ENCODE measurements at regions not wholly inside any gene's neighbourhood (a gene's known extent, or its start where the extent isn't known, plus 50 kb on each side); places are given as distances from the start of the nearest gene placed in this dataset.

- Histone ChIP-seq H3F3A (replicated peaks; ENCODE audit: low read depth) (no peaks in the 10 kb centered on the region), H2AFZ (no peak overlapping the region), H3K79me2 (replicated peaks; ENCODE audit: insufficient read depth) (no peaks in the 10 kb centered on the region), H3K27me3 (ENCODE audit: insufficient read depth) (no peaks in the 10 kb centered on the region), H3K27ac (ENCODE audit: low read depth) (no peak overlapping the region), H3K4me1 (ENCODE audit: insufficient read depth) (no peaks in the 10 kb centered on the region), H4K20me1 (replicated peaks; ENCODE audit: insufficient read depth) (no peaks in the 10 kb centered on the region), H3K4me2 (no peak overlapping the region), H3K4me3 (no peak overlapping the region), H3K9me2 (ENCODE audit: insufficient read depth) (no peaks in the 10 kb centered on the region), H3K36me3 (ENCODE audit: insufficient read depth) (no peaks in the 10 kb centered on the region)
- no peak for DNase-seq (ENCODE audit: low spot score)
- H3K27ac Mint-ChIP-seq, result no peak overlapping the region
- H3K4me3 Mint-ChIP-seq, result no peak overlapping the region
- H3K9me3 Mint-ChIP-seq, result no peaks in the 10 kb centered on the region
- TF ChIP-seq JUNB (IDR thresholded peaks at IDR 0.05; ENCODE audit: unreplicated experiment), result no peak
- TF ChIP-seq ZNF462 (CRISPR knock-in tag; IDR thresholded peaks at IDR 0.05), result no peak
- TF ChIP-seq REST (IDR thresholded peaks at IDR 0.05; ENCODE audit: unreplicated experiment), result no peak
- no peak for TF ChIP-seq ZNF114 (CRISPR knock-in tag; IDR thresholded peaks at IDR 0.05)
- no peak for TF ChIP-seq EZH2phosphoT487 (IDR thresholded peaks at IDR 0.05; ENCODE audit: unreplicated experiment)
- TF ChIP-seq NANOG (IDR thresholded peaks at IDR 0.05; ENCODE audit: borderline replicate concordance), result no peak
- no peak for TF ChIP-seq ZNF331 (CRISPR knock-in tag; IDR thresholded peaks at IDR 0.05; ENCODE audit: low read depth)
- no peak for TF ChIP-seq CTCF (conservative IDR thresholded peaks at IDR 0.05; ENCODE audit: low read depth in 2 of 2)
- no peak for TF ChIP-seq POLR2AphosphoS5 (IDR thresholded peaks at IDR 0.05; ENCODE audit: low read depth)
- TF ChIP-seq CREB1 (CRISPR knock-in tag; IDR thresholded peaks at IDR 0.05; ENCODE audit: low read depth), result no peak
- no peak for TF ChIP-seq EZH2 (IDR thresholded peaks at IDR 0.05; ENCODE audit: low read depth, unreplicated experiment)
- TF ChIP-seq ETS1 (IDR thresholded peaks at IDR 0.05), result no peak
- TF ChIP-seq STAT1 (IDR thresholded peaks at IDR 0.05; ENCODE audit: unreplicated experiment), result no peak
- no peaks in the 10 kb centered on the region for H3K36me3 Mint-ChIP-seq (ENCODE audit: low read depth)
- no peaks in the 10 kb centered on the region for H3K4me1 Mint-ChIP-seq
- no peak for ATAC-seq
- no peaks in the 10 kb centered on the region for H3K27me3 Mint-ChIP-seq (ENCODE audit: insufficient read depth, low read depth, poor library complexity)
Measured at GRCh38 chr13:64164435-64164834, 2748.8 kb upstream of the PCDH20 start.

Data from GM23338 (cell line).